Keratinocyte (primary cell): ENCODE measurements at regions not wholly inside any gene's neighbourhood (a gene's known extent, or its start where the extent isn't known, plus 50 kb on each side); places are given as distances from the start of the nearest gene placed in this dataset.

Source experiments
- DNase-seq: peaks from one replicate; pipeline ENCODE4 v3.0.0-alpha.2; 2011; ENCODE audit warnings: low read depth, missing footprints, low spot score
- FAIRE-seq: peaks from 2 replicates; lab custom pipeline; 2011; peaks lifted over from hg19 to GRCh38; lab: Jason Lieb, UNC
- H2AFZ ChIP-seq: 2 replicates; pipeline ENCODE4 v1.6.0; 2012; ENCODE audit warnings: low read length, control low read depth, inconsistent platforms; ENCODE audit not compliant: control insufficient read depth
- H3K27ac ChIP-seq: 2 replicates; pipeline ENCODE4 v1.5.1; 2011; ENCODE audit warnings: low read length; ENCODE audit not compliant: control insufficient read depth, insufficient read depth
- H3K27me3 ChIP-seq: 3 replicates; pipeline ENCODE4 v1.6.0; 2011; ENCODE audit warnings: low read length; ENCODE audit not compliant: control insufficient read depth, insufficient read depth; ENCODE audit errors: extremely low read depth
- H3K36me3 ChIP-seq, 2 experiments: 2 replicates in 1 of 2; 3 replicates in 1 of 2; pipeline ENCODE4 v1.5.1; 2011; ENCODE audit warnings: low read length in 2 of 2, mild to moderate bottlenecking in 1 of 2; ENCODE audit not compliant: control insufficient read depth in 2 of 2, insufficient read depth in 2 of 2; ENCODE audit errors: extremely low read depth in 1 of 2
- H3K4me1 ChIP-seq: 3 replicates; pipeline ENCODE4 v1.5.1; 2011; ENCODE audit warnings: low read length; ENCODE audit not compliant: control insufficient read depth, insufficient read depth; ENCODE audit errors: extremely low read depth
- H3K4me2 ChIP-seq: 3 replicates; pipeline ENCODE4 v1.6.0; 2011; ENCODE audit warnings: low read depth, low read length; ENCODE audit not compliant: control insufficient read depth, insufficient read depth; ENCODE audit errors: extremely low read depth
- H3K4me3 ChIP-seq, 3 experiments: fragments of 200-600 bp in 1 of 3; sonication (generic) in 1 of 3; 2 replicates in 2 of 3; 3 replicates in 1 of 3; pipeline ENCODE4 v1.5.1; 2011 to 2016; ENCODE audit warnings: low read length in 3 of 3, mild to moderate bottlenecking in 3 of 3, control low read depth in 2 of 3, inconsistent platforms in 1 of 3, low read depth in 1 of 3, mixed read lengths in 1 of 3, mixed run types in 1 of 3, moderate library complexity in 1 of 3; ENCODE audit not compliant: control insufficient read depth in 2 of 3, insufficient read depth in 2 of 3; ENCODE audit errors: extremely low read depth in 1 of 3
- H3K79me2 ChIP-seq: 2 replicates; pipeline ENCODE4 v1.6.0; 2012; ENCODE audit warnings: low read length; ENCODE audit not compliant: control insufficient read depth, insufficient read depth
- H3K9ac ChIP-seq: 3 replicates; pipeline ENCODE4 v1.6.0; 2011; ENCODE audit warnings: low read length; ENCODE audit not compliant: control insufficient read depth, insufficient read depth; ENCODE audit errors: extremely low read depth
- H3K9me1 ChIP-seq: 3 replicates; pipeline ENCODE4 v1.6.0; 2011; ENCODE audit warnings: low read length; ENCODE audit not compliant: control insufficient read depth, insufficient read depth; ENCODE audit errors: extremely low read depth
- H3K9me3 ChIP-seq: 2 replicates; pipeline ENCODE4 v1.5.1; 2012; ENCODE audit warnings: low read depth, low read length; ENCODE audit not compliant: control insufficient read depth
- H4K20me1 ChIP-seq: 3 replicates; pipeline ENCODE4 v1.6.0; 2011; ENCODE audit warnings: low read length; ENCODE audit not compliant: control insufficient read depth, insufficient read depth; ENCODE audit errors: extremely low read depth
- CTCF ChIP-seq, 3 experiments: IDR thresholded peaks in 1 of 3; conservative IDR thresholded peaks in 1 of 3; optimal IDR thresholded peaks in 1 of 3; 2 replicates in 2 of 3; 3 replicates in 1 of 3; pipeline versions ENCODE3 to v1.5.1; 2011; ENCODE audit warnings: low read length in 3 of 3, mild to moderate bottlenecking in 3 of 3, moderate library complexity in 2 of 3, control low read depth in 1 of 3, inconsistent platforms in 1 of 3; ENCODE audit not compliant: insufficient read depth in 2 of 3; ENCODE audit errors: extremely low read depth in 1 of 3
- EZH2 ChIP-seq: IDR thresholded peaks from one replicate; pipeline ENCODE4 v1.6.1; 2012; ENCODE audit warnings: inconsistent platforms, mild to moderate bottlenecking, low read length, moderate library complexity
- dilution Hi-C: fragments of 300-500 bp; cut with MboI; formaldehyde crosslinking; loops from one replicate; pipeline ENCODE4 v1.7.0; 2020; ENCODE audit warnings: low sequenced_read_pairs; ENCODE audit not compliant: extremely low pct_ligation_motif_present

GRCh38 chr1:82215853-82216175 is 415.1 kb downstream of the ADGRL2 start:
- H3K27me3 ChIP-seq, result no peaks in the 10 kb centered on the region
- H3K4me3 ChIP-seq, result no peak overlapping the region
- no peak overlapping the region for H3K4me2 ChIP-seq
- H3K9ac ChIP-seq, result no peak overlapping the region
- no peak overlapping the region for H2AFZ ChIP-seq
- no peaks in the 10 kb centered on the region for H3K9me1 ChIP-seq
- no peaks in the 10 kb centered on the region for H3K36me3 ChIP-seq
- DNase-seq, result no peak
- H3K4me1 ChIP-seq, result no peaks in the 10 kb centered on the region
- TF ChIP-seq EZH2 (no peak), CTCF (optimal IDR thresholded peaks at IDR 0.05 in 1 of 3, IDR thresholded peaks at IDR 0.05 in 1 of 3, conservative IDR thresholded peaks at IDR 0.05 in 1 of 3; ENCODE audit: extremely low read depth in 1 of 3, insufficient read depth in 2 of 3, low read length in 3 of 3) (no peak)
- no peak for FAIRE-seq
- no peak overlapping the region for H3K27ac ChIP-seq
- no peaks in the 10 kb centered on the region for H3K9me3 ChIP-seq
- no peaks in the 10 kb centered on the region for H4K20me1 ChIP-seq
- dilution Hi-C loops, result no loop called here
- H3K79me2 ChIP-seq, result no peaks in the 10 kb centered on the region

- H3K9ac ChIP-seq, result no peak overlapping the region
- H3K36me3 ChIP-seq, result no peaks in the 10 kb centered on the region
- TF ChIP-seq EZH2 (no peak), CTCF (optimal IDR thresholded peaks at IDR 0.05 in 1 of 3, IDR thresholded peaks at IDR 0.05 in 1 of 3, conservative IDR thresholded peaks at IDR 0.05 in 1 of 3; ENCODE audit: extremely low read depth in 1 of 3, insufficient read depth in 2 of 3, low read length in 3 of 3) (no peak)
- no peak overlapping the region for H2AFZ ChIP-seq
- no peaks in the 10 kb centered on the region for H3K9me1 ChIP-seq
- H3K4me2 ChIP-seq, result no peak overlapping the region
- no peaks in the 10 kb centered on the region for H4K20me1 ChIP-seq
- DNase-seq, result no peak
- H3K79me2 ChIP-seq, result no peaks in the 10 kb centered on the region
- dilution Hi-C loops, result no loop called here
- H3K27ac ChIP-seq, result no peak overlapping the region
- H3K27me3 ChIP-seq, result no peaks in the 10 kb centered on the region
- no peak for FAIRE-seq
- H3K9me3 ChIP-seq, result no peaks in the 10 kb centered on the region
- H3K4me3 ChIP-seq, result no peak overlapping the region
- no peaks in the 10 kb centered on the region for H3K4me1 ChIP-seq
Measured at GRCh38 chr1:82215056-82215852, 414.5 kb downstream of the ADGRL2 start.
